Fibroblast of lung (primary cell): ENCODE measurements at regions not wholly inside any gene's neighbourhood (a gene's known extent, or its start where the extent isn't known, plus 50 kb on each side); places are given as distances from the start of the nearest gene placed in this dataset.
A peak's percentile ranks its signal among the peaks of the same experiment; 100 is the strongest.

Source experiments
- DNase-seq, 2 donors: peaks; one replicate each; pipeline versions ENCODE4 v3.0.0 to v3.0.0-alpha.2; 2010; ENCODE audit warnings: low read depth in 2 of 2
- H2AFZ ChIP-seq: 2 replicates; pipeline ENCODE4 v1.5.1; 2012; ENCODE audit warnings: low read length, control low read depth, inconsistent platforms
- H3K27ac ChIP-seq: 2 replicates; pipeline ENCODE4 v1.5.1; 2011; ENCODE audit warnings: low read length, control low read depth; ENCODE audit not compliant: insufficient read depth
- H3K27me3 ChIP-seq: 2 replicates; pipeline ENCODE4 v1.5.1; 2011; ENCODE audit warnings: mild to moderate bottlenecking, low read length; ENCODE audit not compliant: control insufficient read depth, insufficient read depth
- H3K36me3 ChIP-seq: 2 replicates; pipeline ENCODE4 v1.5.1; 2011; ENCODE audit warnings: low read length; ENCODE audit not compliant: control insufficient read depth, insufficient read depth
- H3K4me1 ChIP-seq: 2 replicates; pipeline ENCODE4 v1.5.1; 2011; ENCODE audit warnings: low read length; ENCODE audit not compliant: control insufficient read depth, insufficient read depth; ENCODE audit errors: extremely low read depth
- H3K4me2 ChIP-seq: 2 replicates; pipeline ENCODE4 v1.5.1; 2011; ENCODE audit warnings: low read length, control low read depth; ENCODE audit not compliant: insufficient read depth; ENCODE audit errors: extremely low read depth
- H3K4me3 ChIP-seq, 4 experiments: fragments of 200-600 bp in 1 of 4; sonication (generic) in 1 of 4; replicated peaks in 1 of 4; 2 replicates each; pipeline ENCODE4 v1.5.1; 2011 to 2016; ENCODE audit warnings: low read length in 4 of 4, low read depth in 3 of 4, mild to moderate bottlenecking in 3 of 4, control low read depth in 2 of 4, inconsistent platforms in 1 of 4, mixed read lengths in 1 of 4; ENCODE audit not compliant: insufficient read depth in 1 of 4; ENCODE audit errors: control extremely low read depth in 1 of 4
- H3K79me2 ChIP-seq: 2 replicates; pipeline ENCODE4 v1.5.1; 2012; ENCODE audit warnings: mild to moderate bottlenecking, low read length, inconsistent platforms; ENCODE audit not compliant: control insufficient read depth, insufficient read depth
- H3K9ac ChIP-seq: 2 replicates; pipeline ENCODE4 v1.5.1; 2011; ENCODE audit warnings: mild to moderate bottlenecking, low read length, control low read depth; ENCODE audit not compliant: insufficient read depth
- H3K9me3 ChIP-seq: 2 replicates; pipeline ENCODE4 v1.5.1; 2012; ENCODE audit warnings: low read depth, low read length; ENCODE audit not compliant: control insufficient read depth, insufficient read depth
- H4K20me1 ChIP-seq: 2 replicates; pipeline ENCODE4 v1.5.1; 2011; ENCODE audit warnings: low read length; ENCODE audit not compliant: control insufficient read depth, insufficient read depth; ENCODE audit errors: extremely low read depth
- CTCF ChIP-seq, 2 donors: IDR thresholded peaks in 1 of 2; conservative IDR thresholded peaks in 1 of 2; 1 replicate in 1 of 2; 2 replicates in 1 of 2; pipeline ENCODE4 v1.5.1; 2011 to 2012; ENCODE audit warnings: low read length in 2 of 2, control low read depth in 1 of 2, inconsistent platforms in 1 of 2, low read depth in 1 of 2, mild to moderate bottlenecking in 1 of 2
- EZH2 ChIP-seq: IDR thresholded peaks from 2 replicates; pipeline ENCODE4 v1.5.1; 2012; ENCODE audit warnings: low read length, control low read depth, mild to moderate bottlenecking; ENCODE audit errors: missing control alignments

DNA sequence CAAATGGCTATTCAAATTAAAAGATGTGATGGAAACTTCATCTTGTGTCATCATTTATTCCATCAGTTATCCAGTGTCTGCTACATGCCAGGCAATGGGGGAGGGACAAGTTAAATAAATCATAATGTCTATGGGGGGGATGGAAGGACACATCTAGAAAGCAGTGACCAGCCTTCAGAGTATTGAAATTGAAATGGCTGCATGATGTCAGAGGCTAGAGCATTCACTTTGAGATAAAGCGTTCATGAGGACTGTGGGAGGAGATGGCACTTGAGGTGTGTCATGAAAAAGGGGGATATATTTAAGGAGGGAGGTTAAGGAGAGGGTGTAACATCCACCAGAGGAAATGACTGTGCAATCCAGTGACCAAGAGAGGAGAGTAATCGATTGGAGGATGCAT lies 50.6 kb downstream of the SLIT2 start:
- Histone ChIP-seq H3K4me2 (no peak overlapping the region), H3K27ac (no peak overlapping the region), H4K20me1 (no peaks in the 10 kb centered on the region), H3K4me1 (no peaks in the 10 kb centered on the region), H3K9me3 (no peaks in the 10 kb centered on the region), H3K27me3 (no peaks in the 10 kb centered on the region), H3K79me2 (no peaks in the 10 kb centered on the region), H2AFZ (no peak overlapping the region), H3K4me3 (no peak overlapping the region), H3K9ac (no peak overlapping the region), H3K36me3 (no peaks in the 10 kb centered on the region)
- no peak for TF ChIP-seq CTCF (conservative IDR thresholded peaks at IDR 0.05 in 1 of 2, IDR thresholded peaks at IDR 0.05 in 1 of 2; ENCODE audit: low read depth in 1 of 2, low read length in 2 of 2)
- no peak for TF ChIP-seq EZH2
- no peak for DNase-seq

DNA sequence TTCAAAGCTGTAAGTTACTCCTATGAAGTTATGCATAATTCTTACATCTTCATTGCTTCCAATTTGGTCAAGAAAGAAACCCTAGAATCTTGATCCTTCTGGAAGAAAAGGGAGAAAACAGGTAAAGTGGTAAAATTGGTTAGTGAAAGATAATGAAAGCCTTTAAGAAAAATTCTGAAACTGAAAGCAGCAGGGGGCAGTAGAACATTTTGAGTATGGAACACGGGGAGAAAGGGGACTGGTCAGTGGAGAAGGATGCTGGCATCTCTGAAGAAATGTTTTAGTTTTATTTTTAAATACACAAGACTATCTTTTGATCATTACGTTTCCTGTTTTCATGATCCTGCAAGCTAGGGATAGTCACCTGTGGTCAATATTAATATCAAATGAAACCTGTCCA lies 54.3 kb downstream of the SLIT2 start:
- no peak overlapping the region for H3K9ac ChIP-seq
- H3K4me2 ChIP-seq, result no peak overlapping the region
- no peaks in the 10 kb centered on the region for H3K4me1 ChIP-seq
- H3K4me3 ChIP-seq, result no peak overlapping the region
- no peak overlapping the region for H3K27ac ChIP-seq
- no peaks in the 10 kb centered on the region for H3K27me3 ChIP-seq
- TF ChIP-seq CTCF (conservative IDR thresholded peaks at IDR 0.05 in 1 of 2, IDR thresholded peaks at IDR 0.05 in 1 of 2; ENCODE audit: low read depth in 1 of 2, low read length in 2 of 2) (peak; percentile 48 to 49), EZH2 (no peak)
- H3K9me3 ChIP-seq, result no peaks in the 10 kb centered on the region
- H4K20me1 ChIP-seq, result no peaks in the 10 kb centered on the region
- H2AFZ ChIP-seq, result no peak overlapping the region
- DNase-seq, result peak in 1 of 2 donors; percentile 71
- no peaks in the 10 kb centered on the region for H3K36me3 ChIP-seq
- H3K79me2 ChIP-seq, result no peaks in the 10 kb centered on the region

DNA sequence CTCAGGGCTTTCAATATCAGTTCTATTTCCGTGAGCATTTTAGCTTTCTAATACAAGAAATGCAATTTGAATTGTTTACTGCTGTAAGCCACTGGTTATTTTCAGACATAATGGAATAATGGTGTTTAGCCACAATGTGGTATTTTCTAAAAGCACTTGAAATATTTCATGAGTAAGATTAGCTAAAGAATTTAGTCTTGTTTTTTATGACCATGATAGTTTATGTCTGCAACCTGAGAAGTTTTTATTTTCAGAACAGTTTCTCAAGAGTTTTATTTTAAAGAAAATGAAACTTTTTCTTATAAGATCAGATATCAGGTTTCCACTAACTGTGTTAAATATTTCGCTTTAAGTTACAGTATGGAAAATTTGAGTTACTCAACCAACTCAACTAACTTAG lies 60.2 kb downstream of the SLIT2 start:
- Histone ChIP-seq H3K27me3 (no peaks in the 10 kb centered on the region), H3K9ac (no peak overlapping the region), H3K4me2 (no peak overlapping the region), H3K4me1 (no peaks in the 10 kb centered on the region), H3K79me2 (no peaks in the 10 kb centered on the region), H3K4me3 (no peak overlapping the region), H3K9me3 (no peaks in the 10 kb centered on the region), H3K27ac (no peak overlapping the region), H3K36me3 (no peaks in the 10 kb centered on the region), H2AFZ (no peak overlapping the region), H4K20me1 (no peaks in the 10 kb centered on the region)
- TF ChIP-seq EZH2, result no peak
- DNase-seq, result peak in 1 of 2 donors; percentile 59
